Stimulated activated CD8-positive, alpha-beta memory T cell treated with anti-CD3 and anti-CD28 coated beads, Interleukin-12 subunit alpha, Interleukin-12 subunit beta, amount 100 ng/mL, for 1 hour (primary cell): ENCODE measurements at regions not wholly inside any gene's neighbourhood (a gene's known extent, or its start where the extent isn't known, plus 50 kb on each side); places are given as distances from the start of the nearest gene placed in this dataset.

Experiments
- DNase-seq: peaks from one replicate; pipeline ENCODE4 v3.0.0-alpha.2; 2020; ENCODE audit warnings: low read depth

- DNase-seq: no peak
Observed at GRCh38 chr14:99095369-99095768, 176.6 kb downstream of the BCL11B start.

DNA sequence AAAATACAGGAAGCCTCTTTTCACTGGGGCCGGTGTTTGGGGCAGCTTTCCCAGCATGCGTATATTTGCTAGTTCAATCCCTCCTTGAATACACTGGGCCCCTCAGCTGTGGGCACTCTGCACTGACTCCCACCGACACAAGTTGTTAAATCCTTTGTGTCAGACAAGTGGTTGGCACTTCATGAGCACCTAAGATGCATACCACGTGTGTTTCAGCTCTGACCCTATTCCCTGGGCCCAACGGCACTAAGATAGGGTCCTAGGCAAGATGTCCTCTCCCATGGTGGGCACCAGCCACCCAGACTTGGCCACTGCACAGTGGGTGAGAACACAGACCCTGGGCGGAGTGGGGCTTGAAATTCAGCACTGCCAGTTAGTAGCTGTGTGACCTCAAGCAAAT lies 173.8 kb downstream of the BCL11B start:
- no peak for DNase-seq

DNA sequence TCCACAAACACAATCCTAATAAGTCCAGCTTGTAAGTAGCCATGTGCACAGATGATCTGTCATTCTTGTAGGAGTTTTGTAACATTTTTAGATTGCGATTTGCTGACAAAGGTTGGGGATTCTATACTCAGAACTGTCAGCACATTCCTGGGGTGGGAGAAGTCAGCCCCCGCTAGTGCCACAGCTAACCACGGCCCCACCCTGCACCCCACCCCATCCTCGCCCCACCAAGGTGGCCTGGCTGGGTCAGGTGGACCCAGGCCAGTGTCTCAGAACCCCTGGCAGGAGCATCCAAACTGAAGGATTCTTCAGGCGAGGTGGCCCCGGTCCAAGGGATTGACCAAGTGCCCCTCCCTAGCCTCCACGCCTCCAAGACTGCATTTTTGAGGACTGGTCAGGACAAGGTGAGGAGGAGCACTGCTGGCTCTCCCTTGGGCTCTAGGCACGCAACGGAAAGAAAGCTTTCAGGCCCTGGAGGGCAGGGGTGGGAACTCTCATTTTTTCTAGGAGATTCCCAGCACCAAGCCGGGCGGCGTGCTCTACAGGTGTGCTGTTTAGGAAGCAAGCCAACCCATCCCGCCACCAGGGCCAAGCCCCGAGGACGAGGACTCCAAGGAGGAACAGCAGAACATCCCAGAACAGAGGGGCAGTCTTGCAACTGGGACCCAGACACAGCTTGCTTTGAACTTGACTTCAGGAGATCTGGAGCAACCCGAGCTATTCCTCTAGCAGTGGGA lies 172.8 kb downstream of the BCL11B start:
- DNase-seq: no peak

DNA sequence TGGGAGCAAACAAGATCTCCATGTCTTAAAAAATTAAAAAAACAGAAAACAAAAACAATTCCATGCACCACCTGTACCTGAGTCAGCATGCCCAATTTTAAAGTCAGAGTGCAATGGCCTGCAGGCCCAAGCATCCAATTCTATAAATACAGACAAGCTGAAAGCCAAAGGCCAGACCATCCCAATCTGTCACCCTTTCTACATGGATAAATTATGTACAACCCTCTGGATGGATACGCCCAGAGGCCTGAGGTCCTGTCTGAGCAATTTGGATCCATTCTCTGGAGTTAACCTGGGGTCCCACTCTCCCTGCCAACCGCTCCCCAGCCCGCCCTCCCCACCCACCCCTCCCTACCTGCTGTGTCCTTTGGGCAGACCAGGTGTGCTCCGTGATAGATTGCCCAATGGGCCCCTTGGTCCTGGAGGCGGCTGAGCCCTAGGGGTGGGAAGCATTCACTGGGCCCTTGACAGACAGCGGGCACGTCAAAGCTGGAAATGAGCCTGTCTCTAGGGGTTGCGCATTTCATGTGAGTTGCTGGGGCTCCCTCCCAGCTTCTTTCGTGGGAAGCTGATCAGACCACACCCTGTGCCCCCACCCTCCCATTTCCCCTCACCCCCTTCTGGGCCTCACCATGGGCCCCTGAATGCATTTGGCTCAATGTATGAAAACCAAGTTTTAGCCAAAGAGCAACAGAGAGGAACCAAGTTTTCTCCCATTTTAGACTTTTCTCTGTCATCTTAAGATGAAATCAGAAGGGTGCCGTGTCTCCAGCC lies 171.3 kb downstream of the BCL11B start:
- no peak for DNase-seq

DNA sequence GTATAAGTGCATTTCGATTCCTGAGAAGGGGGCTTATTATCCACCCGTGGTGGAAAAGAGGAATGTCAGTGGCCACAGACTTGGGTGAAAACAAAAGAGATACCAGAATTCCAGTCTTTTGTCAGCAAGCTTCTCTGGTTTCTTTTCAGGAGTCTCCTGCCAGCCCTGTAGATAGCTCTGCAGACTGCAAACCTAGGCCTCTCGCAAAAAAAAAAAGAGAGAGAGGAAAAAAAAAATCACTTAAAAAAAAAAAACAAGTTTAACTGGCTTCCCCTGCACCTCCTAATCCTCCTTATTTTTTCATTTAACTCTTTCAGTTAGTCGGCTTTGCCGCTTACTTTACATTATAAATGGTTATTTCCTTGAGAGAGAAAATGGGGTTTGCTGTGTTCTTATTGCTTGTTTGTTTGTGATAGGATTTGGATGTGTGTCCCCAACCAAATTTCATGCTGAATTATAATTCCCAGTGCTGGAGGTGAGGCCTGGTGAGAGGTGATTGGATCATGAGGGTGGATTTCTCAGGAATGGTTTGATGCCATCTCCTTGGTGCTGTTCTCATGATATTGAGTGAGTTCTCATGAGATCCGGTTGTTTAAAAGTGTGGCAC lies 170.0 kb downstream of the BCL11B start:
- DNase-seq: no peak

DNA sequence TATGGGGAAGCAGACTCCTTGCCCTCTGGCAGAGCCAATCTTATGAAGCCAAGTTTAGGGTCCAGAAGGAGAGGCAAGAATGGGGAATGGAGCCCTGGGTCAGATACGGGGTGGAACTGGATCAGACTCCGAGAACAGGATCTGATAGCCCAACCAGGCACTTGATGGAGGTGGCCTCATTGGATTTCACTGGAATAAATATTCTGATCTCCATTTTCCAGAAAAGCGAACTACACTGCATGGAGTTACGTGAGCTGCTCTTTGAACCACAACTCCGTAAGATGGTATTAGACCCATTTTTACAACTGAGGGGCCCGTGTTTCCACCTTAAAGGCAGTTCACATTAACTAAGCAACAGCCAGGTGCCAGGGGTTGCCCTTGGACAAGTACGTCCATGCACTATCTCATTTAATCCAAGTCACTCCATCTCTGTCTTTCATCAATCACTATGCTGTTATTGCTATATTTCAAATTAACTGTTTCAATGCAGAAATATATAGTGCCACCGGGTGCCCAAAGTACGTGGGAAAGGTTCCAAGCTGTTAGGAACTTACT lies 155.2 kb downstream of the BCL11B start:
- no peak for DNase-seq

DNA sequence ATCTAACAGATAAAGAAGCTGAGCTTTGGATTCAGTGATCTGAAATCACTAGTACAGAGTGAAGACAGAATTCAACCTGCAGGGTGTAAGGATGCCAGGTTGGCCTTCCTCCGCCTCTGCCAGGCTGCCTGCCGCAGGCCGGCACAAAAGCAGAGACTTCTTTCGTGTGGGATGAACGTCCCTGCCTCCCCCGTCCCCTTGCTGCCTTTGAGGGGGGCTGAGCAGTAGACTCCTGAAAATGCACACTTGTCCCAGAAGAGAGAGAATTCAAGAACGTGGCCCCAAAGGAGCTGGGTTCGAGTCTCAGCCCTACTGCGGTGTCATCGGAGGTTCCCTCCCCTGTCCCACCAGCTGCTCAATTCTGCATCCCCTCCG lies 154.3 kb downstream of the BCL11B start:
- no peak for DNase-seq

- DNase-seq: no peak
Observed at GRCh38 chr14:99118046-99118721, 153.8 kb downstream of the BCL11B start.

GRCh38 chr14:99118946-99119345 lies 153.1 kb downstream of the BCL11B start:
- DNase-seq: no peak
